ENCODE measurements at regions not wholly inside any gene's neighbourhood (a gene's known extent, or its start where the extent isn't known, plus 50 kb on each side); places are given as distances from the start of the nearest gene placed in this dataset.

- CTCF ChIA-PET, result no interaction called here
- intact Hi-C loops (cut with micrococcal nuclease), result no loop called here
Observed at GRCh38 chr4:55011761-55012160, 113.6 kb downstream of the KDR start.

More at GRCh38 chr4:55011761-55012160, 113.6 kb downstream of the KDR start:
- Histone ChIP-seq H4K20me1 (ENCODE audit: insufficient read depth) (no peaks in the 10 kb centered on the region), H3K9me3 (ENCODE audit: control insufficient read depth in 1 of 2, insufficient read depth in 1 of 2, low read depth in 1 of 2, low read length in 2 of 2) (no peaks in the 10 kb centered on the region), H3K27me3 (ENCODE audit: insufficient read depth, low read length) (no peaks in the 10 kb centered on the region), H3K9ac (ENCODE audit: low read length) (no peak overlapping the region), H3K9me2 (ENCODE audit: insufficient read depth) (no peaks in the 10 kb centered on the region), H3K27ac (ENCODE audit: low read depth, low read length) (no peak overlapping the region), H3K36me3 (ENCODE audit: control insufficient read depth in 1 of 2, insufficient read depth in 2 of 2, low read length in 2 of 2) (no peaks in the 10 kb centered on the region), H3K4me3 (replicated peaks in 1 of 2; ENCODE audit: low read depth in 1 of 2, low read length in 2 of 2) (no peak overlapping the region), H3K79me2 (ENCODE audit: insufficient read depth, low read length) (no peaks in the 10 kb centered on the region), H2AFZ (ENCODE audit: low read depth, low read length, poor library complexity, severe bottlenecking) (no peak overlapping the region), H3K4me1 (ENCODE audit: control insufficient read depth in 1 of 2, insufficient read depth in 2 of 2, low read length in 2 of 2) (no peaks in the 10 kb centered on the region), H3K4me2 (ENCODE audit: low read length) (no peak overlapping the region)
- TF ChIP-seq ZNF274 (IDR thresholded peaks at IDR 0.05; ENCODE audit: low read depth, low read length) (no peak), CEBPB (IDR thresholded peaks at IDR 0.05; ENCODE audit: low read depth) (no peak), EZH2phosphoT487 (IDR thresholded peaks at IDR 0.05; ENCODE audit: borderline replicate concordance) (no peak), ZFX (IDR thresholded peaks at IDR 0.05) (no peak), RAD21 (IDR thresholded peaks at IDR 0.05; ENCODE audit: low read depth) (no peak), FOSL1 (IDR thresholded peaks at IDR 0.05; ENCODE audit: low read depth) (no peak), MAX (IDR thresholded peaks at IDR 0.05) (no peak), CTCF (IDR thresholded peaks at IDR 0.05 in 2 of 3, conservative IDR thresholded peaks at IDR 0.05 in 1 of 3; ENCODE audit: borderline replicate concordance in 1 of 3, insufficient read depth in 1 of 3, low read depth in 2 of 3, low read length in 2 of 3) (no peak), EGR1 (IDR thresholded peaks at IDR 0.05; ENCODE audit: low read depth) (no peak), POLR2AphosphoS5 (IDR thresholded peaks at IDR 0.05; ENCODE audit: low read depth, low read length) (no peak)
- TF ChIP-seq, protein P1, sequence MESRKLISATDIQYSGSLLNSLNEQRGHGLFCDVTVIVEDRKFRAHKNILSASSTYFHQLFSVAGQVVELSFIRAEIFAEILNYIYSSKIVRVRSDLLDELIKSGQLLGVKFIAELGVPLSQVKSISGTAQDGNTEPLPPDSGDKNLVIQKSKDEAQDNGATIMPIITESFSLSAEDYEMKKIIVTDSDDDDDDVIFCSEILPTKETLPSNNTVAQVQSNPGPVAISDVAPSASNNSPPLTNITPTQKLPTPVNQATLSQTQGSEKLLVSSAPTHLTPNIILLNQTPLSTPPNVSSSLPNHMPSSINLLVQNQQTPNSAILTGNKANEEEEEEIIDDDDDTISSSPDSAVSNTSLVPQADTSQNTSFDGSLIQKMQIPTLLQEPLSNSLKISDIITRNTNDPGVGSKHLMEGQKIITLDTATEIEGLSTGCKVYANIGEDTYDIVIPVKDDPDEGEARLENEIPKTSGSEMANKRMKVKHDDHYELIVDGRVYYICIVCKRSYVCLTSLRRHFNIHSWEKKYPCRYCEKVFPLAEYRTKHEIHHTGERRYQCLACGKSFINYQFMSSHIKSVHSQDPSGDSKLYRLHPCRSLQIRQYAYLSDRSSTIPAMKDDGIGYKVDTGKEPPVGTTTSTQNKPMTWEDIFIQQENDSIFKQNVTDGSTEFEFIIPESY (IDR thresholded peaks at IDR 0.05; ENCODE audit: extremely low read depth, insufficient replicate concordance, low read length), result no peak
- no peak for DNase-seq (ENCODE audit: low read depth, low spot score)
- POLR2A ChIA-PET, result no interaction called here
- RAD21 ChIA-PET (ENCODE audit: low non-redundant PET in 1 of 2, low total read pairs in 2 of 2, uncharacterized antibody in 2 of 2, unreplicated experiment in 2 of 2), result no interaction called here
- no peak for ATAC-seq
- no TSS peak for BruUV-seq (replicated peaks)
